ENCODE measurements at regions not wholly inside any gene's neighbourhood (a gene's known extent, or its start where the extent isn't known, plus 50 kb on each side); places are given as distances from the start of the nearest gene placed in this dataset.
"Not testable (repeated sequence)": the region's sequence is repeated elsewhere in the genome, so short reads cannot be mapped to it uniquely, and the experiment has no call there.

DNA sequence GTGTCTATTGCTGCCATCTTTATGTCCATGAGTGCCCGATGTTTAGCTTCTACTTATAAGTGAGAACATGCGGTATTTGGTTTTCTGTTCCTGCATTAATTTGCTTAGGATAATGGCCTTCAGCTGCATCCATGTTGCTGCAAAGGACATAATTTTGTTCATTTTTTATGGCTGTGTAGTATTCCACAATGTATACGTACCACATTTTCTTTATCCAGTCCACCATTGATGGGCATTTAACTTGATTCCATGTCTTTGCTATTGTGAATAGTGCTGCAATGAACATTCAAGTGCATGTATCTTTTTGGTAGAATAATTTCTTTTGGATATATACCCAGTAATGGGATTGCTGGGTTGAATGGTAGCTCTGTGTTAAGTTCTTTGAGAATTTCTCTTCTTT is 376.3 kb upstream of the PROK2 start:
- TF ChIP-seq, protein P1, sequence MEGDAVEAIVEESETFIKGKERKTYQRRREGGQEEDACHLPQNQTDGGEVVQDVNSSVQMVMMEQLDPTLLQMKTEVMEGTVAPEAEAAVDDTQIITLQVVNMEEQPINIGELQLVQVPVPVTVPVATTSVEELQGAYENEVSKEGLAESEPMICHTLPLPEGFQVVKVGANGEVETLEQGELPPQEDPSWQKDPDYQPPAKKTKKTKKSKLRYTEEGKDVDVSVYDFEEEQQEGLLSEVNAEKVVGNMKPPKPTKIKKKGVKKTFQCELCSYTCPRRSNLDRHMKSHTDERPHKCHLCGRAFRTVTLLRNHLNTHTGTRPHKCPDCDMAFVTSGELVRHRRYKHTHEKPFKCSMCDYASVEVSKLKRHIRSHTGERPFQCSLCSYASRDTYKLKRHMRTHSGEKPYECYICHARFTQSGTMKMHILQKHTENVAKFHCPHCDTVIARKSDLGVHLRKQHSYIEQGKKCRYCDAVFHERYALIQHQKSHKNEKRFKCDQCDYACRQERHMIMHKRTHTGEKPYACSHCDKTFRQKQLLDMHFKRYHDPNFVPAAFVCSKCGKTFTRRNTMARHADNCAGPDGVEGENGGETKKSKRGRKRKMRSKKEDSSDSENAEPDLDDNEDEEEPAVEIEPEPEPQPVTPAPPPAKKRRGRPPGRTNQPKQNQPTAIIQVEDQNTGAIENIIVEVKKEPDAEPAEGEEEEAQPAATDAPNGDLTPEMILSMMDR (IDR thresholded peaks at IDR 0.05), result not testable (repeated sequence)
- not testable (repeated sequence) for TF ChIP-seq TCF7L2 (IDR thresholded peaks at IDR 0.05; ENCODE audit: low read depth, low read length); POLR2AphosphoS5 (IDR thresholded peaks at IDR 0.05; ENCODE audit: low read depth, low read length); SIN3A (IDR thresholded peaks at IDR 0.05; ENCODE audit: borderline replicate concordance, insufficient read depth, low read depth, low read length)
- TF ChIP-seq, protein P2, sequence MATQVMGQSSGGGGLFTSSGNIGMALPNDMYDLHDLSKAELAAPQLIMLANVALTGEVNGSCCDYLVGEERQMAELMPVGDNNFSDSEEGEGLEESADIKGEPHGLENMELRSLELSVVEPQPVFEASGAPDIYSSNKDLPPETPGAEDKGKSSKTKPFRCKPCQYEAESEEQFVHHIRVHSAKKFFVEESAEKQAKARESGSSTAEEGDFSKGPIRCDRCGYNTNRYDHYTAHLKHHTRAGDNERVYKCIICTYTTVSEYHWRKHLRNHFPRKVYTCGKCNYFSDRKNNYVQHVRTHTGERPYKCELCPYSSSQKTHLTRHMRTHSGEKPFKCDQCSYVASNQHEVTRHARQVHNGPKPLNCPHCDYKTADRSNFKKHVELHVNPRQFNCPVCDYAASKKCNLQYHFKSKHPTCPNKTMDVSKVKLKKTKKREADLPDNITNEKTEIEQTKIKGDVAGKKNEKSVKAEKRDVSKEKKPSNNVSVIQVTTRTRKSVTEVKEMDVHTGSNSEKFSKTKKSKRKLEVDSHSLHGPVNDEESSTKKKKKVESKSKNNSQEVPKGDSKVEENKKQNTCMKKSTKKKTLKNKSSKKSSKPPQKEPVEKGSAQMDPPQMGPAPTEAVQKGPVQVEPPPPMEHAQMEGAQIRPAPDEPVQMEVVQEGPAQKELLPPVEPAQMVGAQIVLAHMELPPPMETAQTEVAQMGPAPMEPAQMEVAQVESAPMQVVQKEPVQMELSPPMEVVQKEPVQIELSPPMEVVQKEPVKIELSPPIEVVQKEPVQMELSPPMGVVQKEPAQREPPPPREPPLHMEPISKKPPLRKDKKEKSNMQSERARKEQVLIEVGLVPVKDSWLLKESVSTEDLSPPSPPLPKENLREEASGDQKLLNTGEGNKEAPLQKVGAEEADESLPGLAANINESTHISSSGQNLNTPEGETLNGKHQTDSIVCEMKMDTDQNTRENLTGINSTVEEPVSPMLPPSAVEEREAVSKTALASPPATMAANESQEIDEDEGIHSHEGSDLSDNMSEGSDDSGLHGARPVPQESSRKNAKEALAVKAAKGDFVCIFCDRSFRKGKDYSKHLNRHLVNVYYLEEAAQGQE (IDR thresholded peaks at IDR 0.05; ENCODE audit: insufficient read depth in 1 of 2, low read depth in 2 of 2, low read length in 1 of 2), result not testable (repeated sequence)
